ENCODE measurements at regions not wholly inside any gene's neighbourhood (a gene's known extent, or its start where the extent isn't known, plus 50 kb on each side); places are given as distances from the start of the nearest gene placed in this dataset.

GRCh38 chr18:23356424-23356823 is 96.7 kb upstream of the RIOK3 start:
- Histone ChIP-seq H3K36me3 (peaks cover 0 to 10% (median 0%) of the 10 kb centered on the region in 4 donors), H3K4me3 (no peak overlapping the region), H3K27ac (replicated peaks in 1 of 4) (peak overlapping the region; percentile 36 to 71 (median 62)), H3K27me3 (no peaks in the 10 kb centered on the region), H3K9me3 (no peaks in the 10 kb centered on the region), H3K4me1 (peaks cover 23 to 37% (median 33%) of the 10 kb centered on the region in 4 donors)
- intact Hi-C loops (cut with DNase I): loop anchor here (10.0 kb wide), 1 partner anchor 122 kb away; no protein-coding TSS in a partner anchor
- TF ChIP-seq EP300 (IDR thresholded peaks at IDR 0.05) (no peak), POLR2AphosphoS5 (IDR thresholded peaks at IDR 0.05) (no peak), POLR2A (IDR thresholded peaks at IDR 0.05; ENCODE audit: low read depth) (no peak), CTCF (IDR thresholded peaks at IDR 0.05) (no peak)
- WGBS: 89% methylated on average over 4 of the region's 4 CpGs
- DNase-seq (ENCODE audit: extremely low spot score): no peak

- TF ChIP-seq POLR2A (IDR thresholded peaks at IDR 0.05; ENCODE audit: low read depth) (no peak), CTCF (IDR thresholded peaks at IDR 0.05) (no peak), EP300 (IDR thresholded peaks at IDR 0.05) (no peak), POLR2AphosphoS5 (IDR thresholded peaks at IDR 0.05) (no peak)
- peaks cover 0 to 3% (median 0%) of the 10 kb centered on the region in 4 donors for H3K36me3 ChIP-seq
- no peaks in the 10 kb centered on the region for H3K9me3 ChIP-seq
- H3K4me3 ChIP-seq: no peak overlapping the region
- WGBS: 35% methylated on average over 2 of the region's 2 CpGs
- peak overlapping the region; percentile 56 to 71 (median 62) for H3K27ac ChIP-seq (replicated peaks in 1 of 4)
- intact Hi-C loops (cut with DNase I): loop anchor here (10.0 kb wide), 1 partner anchor 122 kb away; no protein-coding TSS in a partner anchor
- H3K27me3 ChIP-seq: no peaks in the 10 kb centered on the region
- DNase-seq (ENCODE audit: extremely low spot score): no peak
- peaks cover 23 to 37% (median 33%) of the 10 kb centered on the region in 4 donors for H3K4me1 ChIP-seq
Observed at GRCh38 chr18:23356915-23357601, 96.0 kb upstream of the RIOK3 start.

GRCh38 chr18:23357996-23358594 is 95.0 kb upstream of the RIOK3 start:
- Histone ChIP-seq H3K27me3 (no peaks in the 10 kb centered on the region), H3K9me3 (no peaks in the 10 kb centered on the region), H3K4me3 (peak overlapping the region in 2 of 4 donors; percentile 4 to 15), H3K36me3 (no peaks in the 10 kb centered on the region), H3K4me1 (peaks cover 23 to 37% (median 33%) of the 10 kb centered on the region in 4 donors), H3K27ac (replicated peaks in 1 of 4) (peak overlapping the region; percentile 56 to 71 (median 62))
- DNase-seq (ENCODE audit: extremely low spot score): no peak
- TF ChIP-seq POLR2A (IDR thresholded peaks at IDR 0.05; ENCODE audit: low read depth) (no peak), POLR2AphosphoS5 (IDR thresholded peaks at IDR 0.05) (no peak), EP300 (IDR thresholded peaks at IDR 0.05) (no peak), CTCF (IDR thresholded peaks at IDR 0.05) (no peak)
- intact Hi-C loops (cut with DNase I): loop anchor here (10.0 kb wide), 1 partner anchor 123 kb away; no protein-coding TSS in a partner anchor
- 44% methylated on average over 13 of the region's 13 CpGs for WGBS

- intact Hi-C loops (cut with DNase I): loop anchor here (10.0 kb wide), 1 partner anchor 125 kb away; no protein-coding TSS in a partner anchor
Observed at GRCh38 chr18:23359421-23359820, 93.7 kb upstream of the RIOK3 start.

More at GRCh38 chr18:23359421-23359820, 93.7 kb upstream of the RIOK3 start:
- no peaks in the 10 kb centered on the region for H3K9me3 ChIP-seq
- no peaks in the 10 kb centered on the region for H3K36me3 ChIP-seq
- H3K4me3 ChIP-seq: no peak overlapping the region
- H3K27me3 ChIP-seq: no peaks in the 10 kb centered on the region
- H3K27ac ChIP-seq (replicated peaks in 1 of 4): peak overlapping the region in 1 of 4 donors; percentile 63
- TF ChIP-seq POLR2A (IDR thresholded peaks at IDR 0.05; ENCODE audit: low read depth) (no peak), POLR2AphosphoS5 (IDR thresholded peaks at IDR 0.05) (no peak), EP300 (IDR thresholded peaks at IDR 0.05) (no peak), CTCF (IDR thresholded peaks at IDR 0.05) (no peak)
- no peak for DNase-seq (ENCODE audit: extremely low spot score)
- WGBS: 87% methylated on average over 9 of the region's 9 CpGs
- peaks cover 23 to 37% (median 33%) of the 10 kb centered on the region in 4 donors for H3K4me1 ChIP-seq
